ENCODE measurements at regions not wholly inside any gene's neighbourhood (a gene's known extent, or its start where the extent isn't known, plus 50 kb on each side); places are given as distances from the start of the nearest gene placed in this dataset.

DNA sequence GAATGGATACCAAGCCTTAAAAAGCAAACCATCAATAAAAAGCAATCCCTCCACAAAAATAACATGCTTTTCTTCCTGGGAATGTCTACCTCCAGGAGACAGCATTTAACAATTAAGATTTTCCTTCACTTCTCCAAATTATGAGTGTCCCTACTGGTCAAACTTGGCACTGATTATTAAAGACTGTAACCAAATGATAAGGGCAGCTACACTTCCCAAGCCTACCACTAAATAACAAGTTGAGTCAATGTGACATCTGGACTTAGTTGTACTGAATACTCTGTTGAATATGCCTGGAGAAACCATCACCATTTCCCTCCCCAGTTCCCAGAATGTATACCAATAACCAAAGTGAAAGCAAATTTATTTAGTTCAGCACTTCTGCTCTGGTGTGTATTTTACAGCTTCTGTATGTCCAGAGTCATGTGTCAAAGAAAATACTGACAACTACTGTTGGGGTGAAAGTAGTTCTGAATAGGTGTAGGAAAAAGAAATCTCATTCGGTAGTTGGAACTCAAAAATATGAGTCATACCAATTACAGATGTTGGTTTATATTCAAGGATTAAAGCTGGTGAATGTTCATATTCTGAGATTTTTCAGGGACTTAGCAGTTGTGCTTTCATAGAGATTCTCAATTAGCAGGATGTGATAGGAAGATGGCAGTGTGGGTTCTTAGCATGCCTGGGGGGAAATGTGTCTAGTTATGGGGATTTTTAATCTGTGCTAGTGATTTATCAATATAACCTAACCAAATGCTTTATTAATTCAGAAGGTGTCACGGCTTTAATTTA lies 1291.6 kb upstream of the GYPC start:
- H3K4me3 ChIP-seq: no peak overlapping the region
- no peaks in the 10 kb centered on the region for H3K36me3 ChIP-seq
- no peaks in the 10 kb centered on the region for H3K4me1 ChIP-seq
- WGBS, 2 donors (ENCODE audit: low coverage in 1 of 2): 74 to 80% methylated on average over 2 of the region's 2 CpGs
- H3K9me3 ChIP-seq: no peaks in the 10 kb centered on the region
- H3K27me3 ChIP-seq: no peaks in the 10 kb centered on the region
- ATAC-seq: no peak
- TF ChIP-seq EP300 (IDR thresholded peaks at IDR 0.05): no peak
- TF ChIP-seq, protein P1, sequence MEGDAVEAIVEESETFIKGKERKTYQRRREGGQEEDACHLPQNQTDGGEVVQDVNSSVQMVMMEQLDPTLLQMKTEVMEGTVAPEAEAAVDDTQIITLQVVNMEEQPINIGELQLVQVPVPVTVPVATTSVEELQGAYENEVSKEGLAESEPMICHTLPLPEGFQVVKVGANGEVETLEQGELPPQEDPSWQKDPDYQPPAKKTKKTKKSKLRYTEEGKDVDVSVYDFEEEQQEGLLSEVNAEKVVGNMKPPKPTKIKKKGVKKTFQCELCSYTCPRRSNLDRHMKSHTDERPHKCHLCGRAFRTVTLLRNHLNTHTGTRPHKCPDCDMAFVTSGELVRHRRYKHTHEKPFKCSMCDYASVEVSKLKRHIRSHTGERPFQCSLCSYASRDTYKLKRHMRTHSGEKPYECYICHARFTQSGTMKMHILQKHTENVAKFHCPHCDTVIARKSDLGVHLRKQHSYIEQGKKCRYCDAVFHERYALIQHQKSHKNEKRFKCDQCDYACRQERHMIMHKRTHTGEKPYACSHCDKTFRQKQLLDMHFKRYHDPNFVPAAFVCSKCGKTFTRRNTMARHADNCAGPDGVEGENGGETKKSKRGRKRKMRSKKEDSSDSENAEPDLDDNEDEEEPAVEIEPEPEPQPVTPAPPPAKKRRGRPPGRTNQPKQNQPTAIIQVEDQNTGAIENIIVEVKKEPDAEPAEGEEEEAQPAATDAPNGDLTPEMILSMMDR (IDR thresholded peaks at IDR 0.05): no peak
- no peak for TF ChIP-seq POLR2AphosphoS5 (IDR thresholded peaks at IDR 0.05)
- no peak for TF ChIP-seq POLR2A (IDR thresholded peaks at IDR 0.05)
- no peak overlapping the region for H3K27ac ChIP-seq

DNA sequence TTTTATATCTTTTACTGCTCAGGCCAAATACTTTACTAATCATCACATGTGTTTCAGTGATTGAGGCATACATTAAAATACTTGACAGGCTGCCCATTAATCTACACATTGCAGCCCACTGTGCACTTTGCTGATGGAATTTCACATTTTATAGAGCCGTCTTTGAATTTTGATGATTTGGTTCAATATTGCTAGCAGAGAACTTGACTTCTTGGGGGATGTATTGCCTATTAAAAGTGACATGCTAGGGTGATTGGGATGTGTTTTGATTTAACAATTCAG lies 1291.0 kb upstream of the GYPC start:
- Histone ChIP-seq H3K36me3 (no peaks in the 10 kb centered on the region), H3K27me3 (no peaks in the 10 kb centered on the region), H3K4me3 (no peak overlapping the region), H3K4me1 (no peaks in the 10 kb centered on the region), H3K9me3 (no peaks in the 10 kb centered on the region), H3K27ac (no peak overlapping the region)
- 86 to 89% methylated on average over 1 of the region's 1 CpG for WGBS, 2 donors (ENCODE audit: low coverage in 1 of 2)
- TF ChIP-seq EP300 (IDR thresholded peaks at IDR 0.05) (no peak), POLR2AphosphoS5 (IDR thresholded peaks at IDR 0.05) (no peak), POLR2A (IDR thresholded peaks at IDR 0.05) (no peak)
- TF ChIP-seq, protein P1 (IDR thresholded peaks at IDR 0.05): no peak
- ATAC-seq: no peak

DNA sequence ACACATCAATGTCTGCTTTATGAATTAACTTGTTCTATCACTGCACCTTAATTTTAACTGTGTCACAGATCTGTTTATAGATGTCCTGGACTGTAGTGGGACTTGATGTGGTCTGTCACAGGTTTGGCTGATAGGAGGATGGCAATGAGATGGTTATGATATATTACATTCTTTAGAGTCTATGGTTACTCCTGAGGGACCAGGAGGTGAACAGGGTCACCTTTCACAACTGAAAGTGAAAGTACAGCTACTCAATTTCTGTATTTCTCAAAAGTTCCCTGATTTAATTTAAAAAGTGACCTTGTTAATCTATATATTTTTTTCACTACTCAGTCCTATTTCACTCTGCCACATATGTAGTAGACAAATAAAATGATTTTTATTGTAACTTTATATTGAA lies 1284.1 kb upstream of the GYPC start:
- Histone ChIP-seq H3K4me1 (no peaks in the 10 kb centered on the region), H3K4me3 (no peak overlapping the region), H3K27me3 (no peaks in the 10 kb centered on the region), H3K9me3 (no peaks in the 10 kb centered on the region), H3K36me3 (no peaks in the 10 kb centered on the region), H3K27ac (no peak overlapping the region)
- no peak for ATAC-seq
- TF ChIP-seq, protein P1 (IDR thresholded peaks at IDR 0.05): no peak
- TF ChIP-seq POLR2A (IDR thresholded peaks at IDR 0.05): no peak
- TF ChIP-seq EP300 (IDR thresholded peaks at IDR 0.05): no peak
- TF ChIP-seq POLR2AphosphoS5 (IDR thresholded peaks at IDR 0.05): no peak

DNA sequence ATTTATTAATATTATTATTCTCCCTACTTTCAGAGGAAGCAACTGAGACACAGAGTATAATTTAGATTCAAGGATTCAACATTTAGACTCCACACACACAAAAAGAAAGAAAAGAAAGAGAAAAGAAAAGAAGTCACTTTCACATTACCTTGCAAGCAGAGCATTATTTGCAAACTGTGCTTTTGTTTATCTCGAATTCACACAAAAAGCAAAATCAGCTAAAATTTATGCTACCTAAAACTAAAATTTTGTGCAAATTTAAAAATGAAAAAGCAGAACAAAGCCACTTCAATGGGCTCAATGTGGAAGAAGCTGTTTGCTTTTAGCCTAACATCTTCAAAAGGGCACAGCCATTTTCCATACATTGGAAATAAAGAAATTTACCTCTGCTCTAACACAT lies 1282.7 kb upstream of the GYPC start:
- ATAC-seq: no peak
- Histone ChIP-seq H3K9me3 (no peaks in the 10 kb centered on the region), H3K27ac (no peak overlapping the region), H3K4me1 (no peaks in the 10 kb centered on the region), H3K27me3 (no peaks in the 10 kb centered on the region), H3K36me3 (no peaks in the 10 kb centered on the region), H3K4me3 (no peak overlapping the region)
- WGBS, 2 donors (ENCODE audit: low coverage in 1 of 2): 88 to 100% methylated on average over 1 of the region's 1 CpG
- TF ChIP-seq EP300 (IDR thresholded peaks at IDR 0.05) (no peak), POLR2AphosphoS5 (IDR thresholded peaks at IDR 0.05) (no peak), POLR2A (IDR thresholded peaks at IDR 0.05) (no peak)
- TF ChIP-seq, protein P1 (IDR thresholded peaks at IDR 0.05): no peak

DNA sequence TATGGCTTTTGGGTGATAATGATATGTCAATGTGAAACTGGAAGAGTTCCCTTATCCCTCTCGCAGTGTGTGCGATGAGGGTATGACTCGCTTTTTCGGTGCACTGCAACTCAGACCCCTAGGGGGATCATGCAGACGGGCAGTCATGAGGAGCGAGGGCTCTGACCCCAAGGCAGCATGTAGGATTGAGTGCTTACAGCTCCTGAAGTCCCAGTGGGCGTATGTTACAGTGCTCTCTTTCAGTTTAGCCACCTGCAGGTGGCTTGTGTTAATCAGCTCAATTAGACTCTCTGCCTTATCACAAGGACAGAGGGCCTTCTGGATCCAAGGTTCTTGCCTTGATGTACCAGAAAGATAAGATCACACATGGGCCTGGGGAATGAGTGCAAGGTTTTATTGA lies 1269.9 kb upstream of the GYPC start:
- Histone ChIP-seq H3K4me1 (no peaks in the 10 kb centered on the region), H3K36me3 (no peaks in the 10 kb centered on the region), H3K27me3 (no peaks in the 10 kb centered on the region), H3K4me3 (no peak overlapping the region), H3K9me3 (no peaks in the 10 kb centered on the region), H3K27ac (no peak overlapping the region)
- TF ChIP-seq EP300 (IDR thresholded peaks at IDR 0.05): no peak
- TF ChIP-seq, protein P1 (IDR thresholded peaks at IDR 0.05): no peak
- TF ChIP-seq POLR2A (IDR thresholded peaks at IDR 0.05): no peak
- no peak for TF ChIP-seq POLR2AphosphoS5 (IDR thresholded peaks at IDR 0.05)
- ATAC-seq: no peak
- 81 to 88% methylated on average over 7 of the region's 7 CpGs for WGBS, 2 donors (ENCODE audit: low coverage in 1 of 2)
